HG02798 (cell line): ENCODE measurements at regions not wholly inside any gene's neighbourhood (a gene's known extent, or its start where the extent isn't known, plus 50 kb on each side); places are given as distances from the start of the nearest gene placed in this dataset.
"Not testable (repeated sequence)": the region's sequence is repeated elsewhere in the genome, so short reads cannot be mapped to it uniquely, and the experiment has no call there.

ENCODE experiments used
- ATAC-seq: cut with Tn5 transposase; IDR thresholded peaks from one replicate; pipeline ENCODE4 v1.9.1; 2021; ENCODE audit warnings: mild to moderate bottlenecking; ENCODE audit not compliant: unreplicated experiment, poor library complexity

DNA sequence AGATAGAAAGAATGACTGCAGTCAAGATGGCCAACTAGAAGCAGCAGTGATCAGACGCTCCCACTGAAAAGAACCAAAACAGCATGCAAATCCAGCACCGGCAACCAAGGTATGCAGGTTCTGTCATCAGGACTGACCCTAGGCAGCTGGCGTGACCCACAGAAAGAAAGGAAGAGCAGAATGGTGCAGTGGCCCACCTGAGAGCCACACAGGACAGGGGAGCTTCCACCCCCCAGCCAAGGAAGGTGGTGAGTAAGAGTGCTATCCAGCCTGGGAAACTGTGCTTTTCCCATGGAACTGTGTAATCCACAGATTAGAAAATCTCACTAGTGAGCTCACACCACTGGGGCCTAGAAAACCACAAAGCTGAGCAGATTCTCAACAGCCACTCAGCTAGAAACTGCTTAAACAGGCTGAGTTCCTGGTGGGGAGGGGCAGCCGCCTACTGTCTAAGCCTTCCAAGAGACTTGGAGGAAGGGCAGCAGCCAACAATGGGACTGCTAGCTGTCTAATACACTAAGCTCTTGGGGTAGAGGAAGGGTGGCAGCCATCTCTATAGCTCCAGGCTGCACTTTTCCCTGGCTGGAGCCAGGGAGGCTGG lies 127.9 kb downstream of the EVA1A start:
- peak; percentile 86 for ATAC-seq

DNA sequence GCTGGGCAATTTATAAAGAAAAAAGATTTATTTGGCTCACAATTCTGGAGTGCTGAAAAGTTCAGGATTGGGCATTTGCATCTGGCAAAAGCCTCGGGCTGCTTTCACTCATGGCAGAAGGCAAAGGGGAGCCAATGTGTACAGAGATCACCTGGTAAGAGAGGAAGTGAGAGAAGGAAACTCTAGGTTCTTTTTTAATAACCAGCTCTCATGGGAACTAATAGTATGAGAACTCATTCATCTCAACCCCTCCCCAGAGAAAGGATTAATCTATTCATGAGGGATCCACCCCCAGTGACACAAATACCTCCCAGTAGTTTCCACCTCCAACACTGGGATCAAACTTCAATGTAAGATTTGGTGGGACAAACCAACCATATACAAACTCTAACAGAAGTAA lies 129.0 kb downstream of the EVA1A start:
- peak; percentile 67 for ATAC-seq

DNA sequence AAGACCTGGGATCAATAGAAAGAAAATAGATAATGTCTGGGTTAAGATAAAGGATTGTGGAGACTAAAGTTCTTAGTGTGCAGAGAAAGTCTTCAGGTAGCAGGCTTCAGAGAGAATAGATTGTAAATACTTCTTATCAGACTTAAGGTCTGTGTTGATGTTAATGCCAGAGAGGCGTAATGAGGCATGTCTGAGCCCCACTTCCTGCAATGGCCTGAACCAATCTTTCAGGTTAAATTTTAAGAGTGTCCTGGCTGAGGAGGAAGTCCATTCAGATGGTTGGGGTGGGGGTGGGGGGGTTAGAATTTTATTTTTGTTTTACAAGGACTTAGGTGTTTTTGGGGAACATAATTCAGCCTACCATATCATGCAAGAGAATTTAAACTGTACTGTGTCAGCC lies 129.5 kb downstream of the EVA1A start:
- no peak for ATAC-seq

DNA sequence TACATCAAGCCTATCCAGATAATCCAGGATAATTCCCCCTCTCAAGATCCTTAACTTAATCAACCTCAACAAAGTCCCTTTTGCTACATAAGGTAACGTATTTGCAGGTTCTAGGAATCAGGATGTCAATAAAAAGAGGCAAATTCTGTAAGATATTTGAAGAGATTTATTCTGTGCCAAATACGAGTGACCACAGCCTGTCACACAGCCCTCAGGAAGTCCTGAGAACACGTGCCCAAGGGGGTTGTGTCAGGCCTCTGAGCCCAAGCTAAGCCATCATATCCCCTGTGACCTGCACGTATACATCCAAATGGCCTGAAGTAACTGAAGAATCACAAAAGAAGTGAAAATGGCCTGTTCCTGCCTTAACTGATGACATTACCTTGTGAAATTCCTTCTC lies 130.3 kb downstream of the EVA1A start:
- not testable (repeated sequence) for ATAC-seq

DNA sequence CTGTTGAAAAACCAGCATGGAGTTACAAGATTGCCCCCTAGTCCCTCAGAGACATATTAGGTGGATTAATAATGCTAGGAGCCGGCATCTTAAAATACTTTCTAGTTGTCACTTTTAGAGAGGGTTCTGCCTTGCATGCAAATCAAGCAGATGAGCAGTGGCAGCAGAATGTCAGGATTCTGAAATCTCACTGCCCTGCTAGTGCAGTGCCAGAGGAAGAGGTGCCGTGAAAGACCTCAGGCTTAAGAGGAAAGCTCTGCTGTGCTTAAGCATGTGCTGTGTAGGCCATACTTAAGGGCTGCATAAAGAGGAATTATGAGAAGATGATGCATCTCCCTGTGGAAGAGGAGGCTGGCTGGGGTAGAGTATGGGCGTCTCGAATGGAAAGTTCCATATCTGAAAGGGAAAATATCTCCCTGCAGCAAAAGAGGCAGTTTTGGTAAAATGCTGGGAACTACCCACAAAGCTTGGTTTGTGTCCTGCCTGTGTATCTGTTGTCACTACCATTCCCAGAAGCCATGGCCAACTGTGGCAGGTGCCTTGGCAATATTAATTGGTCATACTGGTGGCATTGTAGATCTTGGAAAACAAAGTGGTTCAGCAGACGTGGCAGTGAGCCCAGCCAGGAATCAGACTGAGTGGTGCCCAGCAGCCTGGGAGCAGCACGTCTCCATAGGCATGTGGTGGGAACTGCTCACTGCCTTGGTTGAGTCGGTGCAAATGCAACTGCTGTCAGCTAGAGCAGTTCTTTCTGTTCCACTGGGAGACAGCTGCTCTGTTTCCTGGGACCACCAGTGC lies 131.9 kb downstream of the EVA1A start:
- peak; percentile 17 for ATAC-seq

- ATAC-seq, result no peak
These were observed 132.7 kb downstream of the EVA1A start for GRCh38 chr2:75428060-75428459.

DNA sequence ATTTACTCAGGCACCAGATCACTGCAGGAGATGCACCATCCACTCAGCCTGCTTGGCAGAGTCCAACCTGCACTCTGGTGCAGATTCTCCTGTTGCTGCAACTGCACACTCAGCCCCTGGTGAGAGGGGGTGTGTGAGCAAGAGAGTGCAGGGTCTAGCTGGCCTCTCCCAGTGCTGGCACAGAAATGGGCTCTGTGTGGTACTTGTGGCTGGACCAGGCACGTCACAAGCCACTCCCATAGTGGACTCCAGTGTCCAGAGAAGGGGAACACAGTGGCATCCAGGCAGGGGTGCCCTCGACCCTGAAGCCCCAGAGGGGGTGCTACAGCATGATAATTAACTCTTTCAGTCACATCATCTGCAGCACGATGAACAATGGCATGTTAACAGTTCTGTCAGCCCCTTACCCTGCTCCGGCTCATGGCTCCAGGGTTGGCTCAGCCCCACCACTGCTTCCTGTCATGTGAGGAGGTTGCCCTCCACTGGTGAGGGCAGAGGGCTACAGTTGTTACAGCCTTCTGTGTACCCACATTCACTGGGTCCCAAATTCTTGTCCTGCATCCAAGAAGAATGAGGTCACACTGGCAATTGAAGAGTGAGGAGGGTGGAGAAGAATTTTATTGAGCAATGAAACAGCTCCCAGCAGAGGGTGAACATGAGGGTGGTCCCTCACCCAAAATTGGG lies 135.7 kb downstream of the EVA1A start:
- no peak for ATAC-seq

DNA sequence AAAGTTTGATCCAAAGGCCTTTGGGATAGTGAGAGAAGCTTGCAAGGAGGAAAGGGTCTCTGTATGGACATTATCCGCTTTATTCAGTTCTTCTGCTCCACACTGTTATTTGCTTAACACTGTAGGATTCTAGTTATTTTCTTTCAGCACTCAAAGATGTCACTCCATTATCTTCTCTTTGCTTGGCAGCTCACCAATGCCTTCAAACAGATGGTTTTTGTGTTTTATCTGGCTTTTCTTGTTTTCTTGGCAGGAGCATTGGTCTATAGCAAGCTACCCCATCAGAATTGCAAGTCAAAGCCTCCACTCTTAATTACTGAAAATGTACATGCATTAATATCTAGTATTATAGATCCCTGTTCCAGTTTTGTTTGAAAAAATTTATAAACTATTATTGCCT lies 138.8 kb downstream of the EVA1A start:
- ATAC-seq, result no peak

DNA sequence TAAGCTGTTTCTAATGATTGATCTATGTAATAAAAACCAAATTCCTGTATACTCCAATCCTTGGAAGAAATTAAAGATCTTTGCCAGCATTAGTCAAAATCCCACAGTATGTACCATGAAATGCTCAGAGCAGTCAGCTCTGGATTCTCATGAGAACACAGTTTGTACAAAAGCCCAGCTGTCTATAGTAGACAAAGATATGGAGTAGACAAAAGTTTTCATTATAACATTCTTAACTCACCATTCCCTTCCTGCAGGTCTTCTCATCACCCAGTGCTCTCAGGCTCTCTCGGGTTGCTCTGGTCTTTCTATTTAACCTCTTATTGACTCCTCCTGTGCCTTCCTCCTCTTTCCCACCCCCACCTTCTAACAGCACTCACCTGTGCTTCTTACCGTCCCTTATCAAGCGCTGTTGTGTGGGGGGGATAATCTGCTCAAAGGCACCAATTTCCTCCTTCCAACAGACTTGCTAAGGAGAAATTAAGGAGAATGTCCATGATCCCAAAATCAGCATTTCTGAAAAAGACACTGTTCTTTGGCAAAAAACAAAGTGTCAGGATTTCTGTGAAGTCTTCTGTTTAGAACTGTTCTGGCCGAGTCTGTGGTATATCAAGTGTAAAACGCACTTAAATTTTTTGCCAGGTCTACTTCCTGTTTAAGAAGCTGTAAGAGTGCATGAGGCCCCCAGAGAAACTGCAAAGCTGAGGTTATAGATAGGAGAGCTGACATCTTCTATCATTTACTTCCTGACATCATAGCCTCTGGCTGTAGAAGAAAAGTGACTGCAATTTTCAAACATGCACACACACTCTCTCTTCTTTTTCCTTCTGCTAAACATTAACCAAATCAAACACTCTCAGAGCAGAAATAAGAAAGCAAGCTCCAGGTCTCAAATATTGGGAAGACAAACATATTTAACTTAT lies 144.1 kb downstream of the EVA1A start:
- peak; percentile 70 for ATAC-seq

DNA sequence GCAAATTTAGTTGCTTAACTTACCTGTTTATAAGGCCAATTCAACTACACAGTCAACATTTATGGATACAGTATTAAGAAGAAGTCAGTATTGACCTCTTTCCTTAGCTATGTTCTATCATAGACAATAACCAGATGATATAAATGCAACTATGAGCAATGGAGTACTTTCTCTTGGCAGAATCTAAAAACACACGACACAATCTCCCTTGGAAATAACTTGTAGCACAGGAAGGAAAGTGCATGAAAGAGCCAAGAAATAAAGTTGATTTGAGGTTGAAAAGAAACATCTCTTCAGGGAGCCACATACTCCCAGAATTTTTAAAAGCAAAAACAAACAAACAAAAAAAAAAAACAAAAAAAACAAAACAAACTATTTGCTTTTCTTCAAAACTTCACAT lies 145.0 kb downstream of the EVA1A start:
- no peak for ATAC-seq

- no peak for ATAC-seq
These were observed 145.6 kb downstream of the EVA1A start for GRCh38 chr2:75415111-75415626.

DNA sequence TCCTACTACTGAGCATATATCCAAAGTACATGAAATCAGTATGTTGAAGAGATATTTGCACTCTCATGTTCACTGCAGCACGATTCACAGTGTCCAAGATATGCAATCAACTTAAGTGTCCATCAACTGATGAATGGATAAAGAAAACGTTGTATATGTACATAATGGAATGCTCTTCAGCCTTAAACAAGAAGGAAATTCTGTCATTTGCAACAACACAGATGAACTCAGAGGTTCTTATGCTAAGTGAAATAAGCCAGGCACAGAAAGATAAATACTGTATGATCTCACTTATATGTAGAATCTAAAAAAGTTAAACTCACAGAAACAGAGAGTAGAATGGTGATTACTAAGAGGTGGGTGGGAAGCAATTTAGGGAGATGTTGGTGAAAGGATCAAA lies 149.2 kb downstream of the EVA1A start:
- no peak for ATAC-seq

GRCh38 chr2:75410702-75411101 lies 150.0 kb downstream of the EVA1A start:
- ATAC-seq, result no peak

DNA sequence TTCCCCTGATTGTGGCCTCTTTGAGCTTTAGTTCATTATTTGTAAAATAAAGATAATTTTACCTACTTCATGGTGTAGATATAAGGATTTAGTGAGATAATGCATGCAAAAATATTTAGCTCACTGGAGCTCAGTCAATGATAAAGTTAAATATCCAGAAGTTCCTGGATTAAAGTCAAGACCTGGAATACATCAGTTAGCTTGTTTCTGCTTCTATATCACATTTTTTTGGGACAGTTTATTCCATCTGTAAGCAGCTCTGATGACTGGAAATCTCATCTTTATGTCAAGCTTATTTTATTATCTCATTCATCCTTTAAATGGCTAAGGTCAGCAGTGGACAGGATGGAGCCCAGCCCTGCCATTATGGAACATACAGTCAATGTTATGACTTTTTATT lies 152.0 kb downstream of the EVA1A start:
- no peak for ATAC-seq

DNA sequence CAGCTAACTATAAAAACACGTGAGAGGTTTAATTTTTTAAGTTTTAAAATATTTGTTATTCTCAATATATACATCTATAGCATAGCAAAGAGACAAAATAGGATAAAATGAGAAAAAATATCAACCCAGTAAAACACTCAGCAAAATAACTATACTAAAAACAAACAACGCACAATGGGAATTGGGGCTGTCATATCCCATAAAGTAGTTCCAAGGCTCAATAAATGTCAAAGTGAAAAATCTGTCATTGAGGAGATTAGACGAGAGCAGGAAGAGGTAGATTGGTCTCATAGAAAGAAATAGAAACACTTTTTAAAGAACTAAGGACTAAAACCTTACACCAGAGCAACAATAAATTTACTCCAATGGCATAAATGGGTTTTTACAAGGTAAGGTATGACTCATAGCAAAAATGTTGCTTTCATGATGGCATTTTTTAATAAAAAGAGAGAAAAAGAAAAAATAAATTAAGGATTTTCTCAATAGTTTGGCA lies 153.7 kb downstream of the EVA1A start:
- no peak for ATAC-seq

DNA sequence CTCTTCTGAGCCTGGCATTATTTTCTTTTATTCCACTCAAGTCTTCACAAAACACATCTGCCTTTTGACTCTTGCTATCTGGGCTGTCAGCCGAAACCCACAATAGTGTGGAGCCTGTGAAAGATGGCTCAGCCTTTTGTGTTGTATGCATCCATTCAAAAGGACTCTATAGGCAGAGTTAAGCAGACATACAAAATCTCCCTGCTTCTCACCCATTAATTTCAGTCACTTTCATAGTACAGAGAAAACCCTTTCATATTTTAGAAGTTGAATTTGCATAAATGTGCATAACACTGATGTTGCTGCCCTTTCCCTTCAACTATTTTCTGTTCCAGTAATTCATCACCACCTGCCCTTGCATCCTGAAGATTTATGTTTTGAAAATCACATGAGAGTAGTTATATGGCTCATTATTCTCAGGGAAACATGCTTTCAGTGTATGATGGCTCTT lies 154.6 kb downstream of the EVA1A start:
- no peak for ATAC-seq

DNA sequence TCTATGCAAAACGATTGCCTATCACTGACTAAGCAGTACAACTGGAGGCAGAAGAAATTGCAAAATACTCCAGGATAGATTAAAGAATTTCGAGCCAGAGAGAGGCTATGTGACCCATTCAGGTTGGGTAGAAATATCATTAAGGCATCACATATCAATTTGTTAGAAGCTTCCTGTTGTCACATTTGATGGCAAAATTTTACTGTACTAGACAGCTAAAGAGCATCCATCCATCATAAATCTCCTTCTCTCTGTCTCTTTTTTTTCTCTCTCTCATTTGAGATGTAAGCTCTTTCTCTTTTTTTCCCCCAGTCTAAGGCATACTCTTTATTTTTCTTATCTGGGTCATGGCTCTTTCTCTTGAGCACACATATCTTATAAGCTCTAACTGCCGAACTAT lies 155.7 kb downstream of the EVA1A start:
- ATAC-seq, result no peak

DNA sequence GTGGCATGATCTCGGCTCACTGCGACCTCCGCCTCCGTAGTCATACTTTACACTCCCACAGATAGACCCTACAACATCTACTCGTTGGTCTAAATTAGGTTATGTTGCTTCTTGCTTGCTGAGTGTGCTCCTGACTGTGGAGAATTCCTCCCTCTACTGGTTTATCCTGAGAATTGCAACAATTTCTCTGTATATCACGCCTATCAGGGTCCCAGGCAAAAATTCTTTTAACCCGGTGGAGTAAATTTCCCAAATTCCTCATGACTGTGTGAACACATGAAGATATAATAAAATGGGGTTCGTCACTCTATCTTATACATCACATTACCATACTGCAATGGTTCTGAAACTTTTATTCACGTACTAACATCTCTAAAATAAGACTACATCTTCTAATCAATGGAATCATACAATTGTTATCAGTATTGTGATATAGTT lies 156.7 kb downstream of the EVA1A start:
- peak; percentile 88 for ATAC-seq

GRCh38 chr2:75396314-75396713 lies 164.4 kb downstream of the EVA1A start:
- no peak for ATAC-seq

GRCh38 chr2:75394764-75395163 lies 166.0 kb downstream of the EVA1A start:
- not testable (repeated sequence) for ATAC-seq
